ENCODE measurements at regions not wholly inside any gene's neighbourhood (a gene's known extent, or its start where the extent isn't known, plus 50 kb on each side); places are given as distances from the start of the nearest gene placed in this dataset.

GRCh38 chr2:150388289-150388625 is 99.2 kb downstream of the RND3 start:
- TF ChIP-seq, protein P1, sequence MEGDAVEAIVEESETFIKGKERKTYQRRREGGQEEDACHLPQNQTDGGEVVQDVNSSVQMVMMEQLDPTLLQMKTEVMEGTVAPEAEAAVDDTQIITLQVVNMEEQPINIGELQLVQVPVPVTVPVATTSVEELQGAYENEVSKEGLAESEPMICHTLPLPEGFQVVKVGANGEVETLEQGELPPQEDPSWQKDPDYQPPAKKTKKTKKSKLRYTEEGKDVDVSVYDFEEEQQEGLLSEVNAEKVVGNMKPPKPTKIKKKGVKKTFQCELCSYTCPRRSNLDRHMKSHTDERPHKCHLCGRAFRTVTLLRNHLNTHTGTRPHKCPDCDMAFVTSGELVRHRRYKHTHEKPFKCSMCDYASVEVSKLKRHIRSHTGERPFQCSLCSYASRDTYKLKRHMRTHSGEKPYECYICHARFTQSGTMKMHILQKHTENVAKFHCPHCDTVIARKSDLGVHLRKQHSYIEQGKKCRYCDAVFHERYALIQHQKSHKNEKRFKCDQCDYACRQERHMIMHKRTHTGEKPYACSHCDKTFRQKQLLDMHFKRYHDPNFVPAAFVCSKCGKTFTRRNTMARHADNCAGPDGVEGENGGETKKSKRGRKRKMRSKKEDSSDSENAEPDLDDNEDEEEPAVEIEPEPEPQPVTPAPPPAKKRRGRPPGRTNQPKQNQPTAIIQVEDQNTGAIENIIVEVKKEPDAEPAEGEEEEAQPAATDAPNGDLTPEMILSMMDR (IDR thresholded peaks at IDR 0.05) = no peak
- no peak for TF ChIP-seq POLR2A (IDR thresholded peaks at IDR 0.05)
